ENCODE measurements at regions not wholly inside any gene's neighbourhood (a gene's known extent, or its start where the extent isn't known, plus 50 kb on each side); places are given as distances from the start of the nearest gene placed in this dataset.

- no peaks in the 10 kb centered on the region for H3K36me3 ChIP-seq (replicated peaks in 1 of 2; ENCODE audit: control insufficient read depth in 1 of 2, insufficient read depth in 2 of 2, low read length in 2 of 2)
- H3K4me3 ChIP-seq (replicated peaks in 1 of 3; ENCODE audit: low read depth in 2 of 3, low read length in 3 of 3), result no peak overlapping the region
- no peaks in the 10 kb centered on the region for H3K36me3 Mint-ChIP-seq
- H3K27me3 ChIP-seq (ENCODE audit: control insufficient read depth in 2 of 2, insufficient read depth in 2 of 2, low read length in 2 of 2), result no peaks in the 10 kb centered on the region
- H4K20me1 ChIP-seq (ENCODE audit: insufficient read depth, low read length), result no peaks in the 10 kb centered on the region
- H3K9me3 ChIP-seq (replicated peaks in 1 of 2; ENCODE audit: control insufficient read depth in 1 of 2, insufficient read depth in 1 of 2, low read length in 2 of 2), result peaks cover 0 to 2% of the 10 kb centered on the region in 2 donors
- no peak overlapping the region for H3K27ac ChIP-seq (ENCODE audit: low read depth in 1 of 2, low read length in 2 of 2)
- H3K4me3 Mint-ChIP-seq, result no peak overlapping the region
- no peaks in the 10 kb centered on the region for H3K79me2 ChIP-seq (ENCODE audit: insufficient read depth, low read length)
- H3K9ac ChIP-seq (ENCODE audit: insufficient read depth, low read length, poor library complexity, severe bottlenecking), result no peak overlapping the region
- intact Hi-C loops (cut with micrococcal nuclease), result no loop called here
- TF ChIP-seq CTCF (IDR thresholded peaks at IDR 0.05), result no peak
- no peaks in the 10 kb centered on the region for H3K4me1 Mint-ChIP-seq
- H3K27ac Mint-ChIP-seq, result no peak overlapping the region
- H3K9me3 Mint-ChIP-seq, result peaks cover 0 to 3% (median under 1%) of the 10 kb centered on the region in 7 donors
- no peak overlapping the region for H3K4me2 ChIP-seq (replicated peaks; ENCODE audit: extremely low read depth, low read length, poor library complexity, severe bottlenecking)
- H3K4me1 ChIP-seq (ENCODE audit: control insufficient read depth in 1 of 2, insufficient read depth in 2 of 2, low read length in 2 of 2), result no peaks in the 10 kb centered on the region
- H2AFZ ChIP-seq (ENCODE audit: insufficient read depth, low read depth, low read length, poor library complexity, severe bottlenecking), result no peak overlapping the region
- H3K27me3 Mint-ChIP-seq (ENCODE audit: low read depth in 3 of 3), result peaks cover 0 to 2% (median 0%) of the 10 kb centered on the region in 3 donors
- DNase-seq, result no peak
These were observed 499.0 kb downstream of the TXNL1 start for GRCh38 chr18:56139372-56139771.

DNA sequence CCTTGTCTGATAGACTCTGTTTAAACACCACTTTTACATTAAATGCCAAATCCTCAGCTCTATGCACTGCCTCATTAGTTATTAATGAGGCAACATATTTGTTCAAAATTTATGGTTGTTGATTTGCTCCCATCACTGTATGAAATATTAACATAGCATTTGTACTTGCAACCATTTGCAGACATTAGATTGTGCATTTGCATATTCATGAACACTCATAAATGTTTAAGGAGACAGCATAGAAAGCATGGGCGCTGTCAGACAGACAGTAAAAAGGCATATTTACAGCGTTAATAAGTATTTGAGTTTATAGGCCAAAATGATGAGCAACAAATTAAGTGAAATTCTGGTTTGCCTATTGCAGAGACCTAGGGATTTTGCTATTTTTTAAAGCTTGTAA lies 502.3 kb downstream of the TXNL1 start:
- H2AFZ ChIP-seq (ENCODE audit: insufficient read depth, low read depth, low read length, poor library complexity, severe bottlenecking), result no peak overlapping the region
- H4K20me1 ChIP-seq (ENCODE audit: insufficient read depth, low read length), result no peaks in the 10 kb centered on the region
- H3K79me2 ChIP-seq (ENCODE audit: insufficient read depth, low read length), result no peaks in the 10 kb centered on the region
- H3K27me3 Mint-ChIP-seq (ENCODE audit: low read depth in 3 of 3), result peaks cover 0 to under 1% (median 0%) of the 10 kb centered on the region in 3 donors
- no peak for DNase-seq
- H3K9ac ChIP-seq (ENCODE audit: insufficient read depth, low read length, poor library complexity, severe bottlenecking), result no peak overlapping the region
- no peaks in the 10 kb centered on the region for H3K36me3 ChIP-seq (replicated peaks in 1 of 2; ENCODE audit: control insufficient read depth in 1 of 2, insufficient read depth in 2 of 2, low read length in 2 of 2)
- H3K4me1 Mint-ChIP-seq, result no peaks in the 10 kb centered on the region
- 96% methylated on average over 2 of the region's 2 CpGs for WGBS (ENCODE audit: insufficient coverage)
- peaks cover 0 to 2% of the 10 kb centered on the region in 2 donors for H3K9me3 ChIP-seq (replicated peaks in 1 of 2; ENCODE audit: control insufficient read depth in 1 of 2, insufficient read depth in 1 of 2, low read length in 2 of 2)
- H3K4me1 ChIP-seq (ENCODE audit: control insufficient read depth in 1 of 2, insufficient read depth in 2 of 2, low read length in 2 of 2), result no peaks in the 10 kb centered on the region
- no peak overlapping the region for H3K4me3 ChIP-seq (replicated peaks in 1 of 3; ENCODE audit: low read depth in 2 of 3, low read length in 3 of 3)
- H3K27ac ChIP-seq (ENCODE audit: low read depth in 1 of 2, low read length in 2 of 2), result no peak overlapping the region
- no peak for TF ChIP-seq CTCF (IDR thresholded peaks at IDR 0.05)
- intact Hi-C loops (cut with micrococcal nuclease), result no loop called here
- no peaks in the 10 kb centered on the region for H3K27me3 ChIP-seq (ENCODE audit: control insufficient read depth in 2 of 2, insufficient read depth in 2 of 2, low read length in 2 of 2)
- no peak overlapping the region for H3K27ac Mint-ChIP-seq
- no peak overlapping the region for H3K4me2 ChIP-seq (replicated peaks; ENCODE audit: extremely low read depth, low read length, poor library complexity, severe bottlenecking)
- H3K4me3 Mint-ChIP-seq, result no peak overlapping the region
- H3K9me3 Mint-ChIP-seq, result peaks cover 0 to 6% (median 2%) of the 10 kb centered on the region in 7 donors
- H3K36me3 Mint-ChIP-seq, result no peaks in the 10 kb centered on the region
